AG08396 (cell line): ENCODE measurements at regions not wholly inside any gene's neighbourhood (a gene's known extent, or its start where the extent isn't known, plus 50 kb on each side); places are given as distances from the start of the nearest gene placed in this dataset.
"Not testable (repeated sequence)": the region's sequence is repeated elsewhere in the genome, so short reads cannot be mapped to it uniquely, and the experiment has no call there.

ENCODE experiments used
- DNase-seq: peaks from one replicate; pipeline ENCODE4 v3.0.0; 2012; ENCODE audit warnings: low spot score, mixed read lengths

- DNase-seq = not testable (repeated sequence)
Measured at GRCh38 chr20:18876394-18876793, 62.8 kb downstream of the SCP2D1 start.

GRCh38 chr20:18879262-18879661, 65.7 kb downstream of the SCP2D1 start:
- DNase-seq = no peak

GRCh38 chr20:18886756-18887155, 73.2 kb downstream of the SCP2D1 start:
- no peak for DNase-seq

GRCh38 chr20:18901980-18902737, 88.6 kb downstream of the SCP2D1 start:
- no peak for DNase-seq

GRCh38 chr20:18904192-18904591, 90.6 kb downstream of the SCP2D1 start:
- DNase-seq = no peak

GRCh38 chr20:18904624-18905023, 91.0 kb downstream of the SCP2D1 start:
- DNase-seq = no peak

- DNase-seq = no peak
Measured at GRCh38 chr20:18906046-18906445, 92.5 kb downstream of the SCP2D1 start.

- no peak for DNase-seq
Measured at GRCh38 chr20:18907353-18907752, 93.8 kb downstream of the SCP2D1 start.

- DNase-seq = no peak
Measured at GRCh38 chr20:18908109-18908508, 94.5 kb downstream of the SCP2D1 start.

- DNase-seq = no peak
Measured at GRCh38 chr20:18909254-18909653, 95.7 kb downstream of the SCP2D1 start.

GRCh38 chr20:18913701-18914100, 100.1 kb downstream of the SCP2D1 start:
- DNase-seq = no peak

- DNase-seq = no peak
Measured at GRCh38 chr20:18914796-18915195, 101.2 kb downstream of the SCP2D1 start.

- DNase-seq = no peak
Measured at GRCh38 chr20:18916886-18917750, 103.5 kb downstream of the SCP2D1 start.

- DNase-seq = no peak
Measured at GRCh38 chr20:18919996-18920395, 106.4 kb downstream of the SCP2D1 start.

GRCh38 chr20:18921291-18921690, 107.7 kb downstream of the SCP2D1 start:
- no peak for DNase-seq

- no peak for DNase-seq
Measured at GRCh38 chr20:18922251-18922650, 108.7 kb downstream of the SCP2D1 start.

GRCh38 chr20:18922898-18923297, 109.3 kb downstream of the SCP2D1 start:
- DNase-seq = no peak

GRCh38 chr20:18926965-18927364, 113.4 kb downstream of the SCP2D1 start:
- DNase-seq = no peak

- no peak for DNase-seq
Measured at GRCh38 chr20:18928626-18929025, 115.0 kb downstream of the SCP2D1 start.

GRCh38 chr20:18929800-18930199, 116.2 kb downstream of the SCP2D1 start:
- DNase-seq = no peak

GRCh38 chr20:18943542-18943941, 130.0 kb downstream of the SCP2D1 start:
- DNase-seq = no peak

- DNase-seq = no peak
Measured at GRCh38 chr20:18956890-18957289, 143.3 kb downstream of the SCP2D1 start.

GRCh38 chr20:18957328-18957727, 143.7 kb downstream of the SCP2D1 start:
- DNase-seq = no peak
